Gastrocnemius medialis (tissue), 4 donors: ENCODE measurements at regions not wholly inside any gene's neighbourhood (a gene's known extent, or its start where the extent isn't known, plus 50 kb on each side); places are given as distances from the start of the nearest gene placed in this dataset.
A peak's percentile ranks its signal among the peaks of the same experiment; 100 is the strongest.

Experiments used
- ATAC-seq, 2 donors: fragments of 150-250 bp; one replicate each; pipeline ENCODE4 v1.9.1; 2016
- DNase-seq, 2 donors: peaks; one replicate each; pipeline ENCODE4 v3.0.0-alpha.2; 2019
- H3K27ac ChIP-seq, 4 donors: fragments of 200-600 bp; sonication (generic); 1 replicate in 1 of 4; 2 replicates in 3 of 4; pipeline ENCODE4 v1.5.1; 2016 to 2018; ENCODE audit warnings: mild to moderate bottlenecking in 2 of 4, moderate library complexity in 1 of 4
- H3K27me3 ChIP-seq, 3 donors: fragments of 200-600 bp; sonication (generic) in 2 of 3; 1 replicate in 1 of 3; 2 replicates in 2 of 3; pipeline versions ENCODE4 v1.5.1 to v1.6.0; 2016 to 2019; ENCODE audit warnings: mild to moderate bottlenecking in 1 of 3, moderate library complexity in 1 of 3
- H3K36me3 ChIP-seq, 2 donors: fragments of 200-600 bp; sonication (generic) in 1 of 2; one replicate each; pipeline ENCODE4 v1.5.1; 2017 to 2018
- H3K4me1 ChIP-seq, 2 donors: fragments of 200-600 bp; sonication (generic) in 1 of 2; one replicate each; pipeline ENCODE4 v1.5.1; 2016 to 2017; ENCODE audit warnings: mild to moderate bottlenecking in 2 of 2
- H3K4me3 ChIP-seq, 4 donors: fragments of 200-600 bp; sonication (generic) in 3 of 4; 1 replicate in 1 of 4; 2 replicates in 3 of 4; pipeline ENCODE4 v1.5.1; 2016 to 2019; ENCODE audit warnings: mild to moderate bottlenecking in 2 of 4
- H3K9me3 ChIP-seq, 3 donors: fragments of 200-600 bp; sonication (generic) in 2 of 3; 1 replicate in 1 of 3; 2 replicates in 2 of 3; pipeline ENCODE4 v1.5.1; 2016 to 2019
- CTCF ChIP-seq, 5 experiments: fragments of 450-650 bp in 3 of 5; fragments of 200-600 bp in 2 of 5; sonication (generic) in 2 of 5; IDR thresholded peaks in 4 of 5; conservative IDR thresholded peaks in 1 of 5; 1 replicate in 4 of 5; 2 replicates in 1 of 5; pipeline ENCODE4 v1.5.1; 2016 to 2019; ENCODE audit warnings: antibody characterized with exemption in 5 of 5, mild to moderate bottlenecking in 3 of 5, moderate library complexity in 3 of 5
- POLR2A ChIP-seq, 2 donors: fragments of 450-650 bp; IDR thresholded peaks; one replicate each; pipeline ENCODE4 v1.6.1; 2017; ENCODE audit warnings: antibody characterized with exemption in 2 of 2, mild to moderate bottlenecking in 2 of 2, moderate library complexity in 2 of 2
- in situ Hi-C, 4 donors: fragments of 200-750 bp; cut with MboI; loops; one replicate each; pipeline versions ENCODE4 v1.15.0 to v1.8.0; 2017; ENCODE audit warnings: low sequenced_read_pairs in 4 of 4
- intact Hi-C: fragments of 100-400 bp; cut with DNase I; formaldehyde crosslinking; loops from one replicate; pipeline ENCODE4 v1.15.1; 2023; ENCODE audit warnings: low total_unique reads

- Histone ChIP-seq H3K4me3 (no peak overlapping the region), H3K36me3 (no peaks in the 10 kb centered on the region), H3K27me3 (no peaks in the 10 kb centered on the region), H3K27ac (no peak overlapping the region), H3K9me3 (no peaks in the 10 kb centered on the region), H3K4me1 (no peaks in the 10 kb centered on the region)
- intact Hi-C loops (loop anchor here (10.0 kb wide), 1 partner anchor 1740 kb away; no protein-coding TSS in a partner anchor), in situ Hi-C loops (loop anchor here in 1 of 4 donors (25.0 kb wide), 1 partner anchor 1328 kb away; no protein-coding TSS in a partner anchor)
- no peak for TF ChIP-seq POLR2A (IDR thresholded peaks at IDR 0.05)
- TF ChIP-seq CTCF (IDR thresholded peaks at IDR 0.05 in 4 of 5, conservative IDR thresholded peaks at IDR 0.05 in 1 of 5) = no peak
- DNase-seq = no peak
- ATAC-seq = no peak
These were observed 940.3 kb upstream of the CRIM1 start for GRCh38 chr2:35415282-35415681.

- DNase-seq (no peak), ATAC-seq (no peak)
- TF ChIP-seq CTCF (IDR thresholded peaks at IDR 0.05 in 4 of 5, conservative IDR thresholded peaks at IDR 0.05 in 1 of 5) = peak in 4 of 5 experiments; percentile 30 to 71 (median 54)
- TF ChIP-seq POLR2A (IDR thresholded peaks at IDR 0.05) = no peak
- Histone ChIP-seq H3K4me3 (no peak overlapping the region), H3K4me1 (no peaks in the 10 kb centered on the region), H3K36me3 (no peaks in the 10 kb centered on the region), H3K27me3 (no peaks in the 10 kb centered on the region), H3K27ac (no peak overlapping the region), H3K9me3 (no peaks in the 10 kb centered on the region)
- intact Hi-C loops = loop anchor here (10.0 kb wide), 1 partner anchor 1736 kb away; no protein-coding TSS in a partner anchor
- in situ Hi-C loops = loop anchor here in 1 of 4 donors (25.0 kb wide), 1 partner anchor 1323 kb away; no protein-coding TSS in a partner anchor
These were observed 945.0 kb upstream of the CRIM1 start for GRCh38 chr2:35410431-35411061.

DNA sequence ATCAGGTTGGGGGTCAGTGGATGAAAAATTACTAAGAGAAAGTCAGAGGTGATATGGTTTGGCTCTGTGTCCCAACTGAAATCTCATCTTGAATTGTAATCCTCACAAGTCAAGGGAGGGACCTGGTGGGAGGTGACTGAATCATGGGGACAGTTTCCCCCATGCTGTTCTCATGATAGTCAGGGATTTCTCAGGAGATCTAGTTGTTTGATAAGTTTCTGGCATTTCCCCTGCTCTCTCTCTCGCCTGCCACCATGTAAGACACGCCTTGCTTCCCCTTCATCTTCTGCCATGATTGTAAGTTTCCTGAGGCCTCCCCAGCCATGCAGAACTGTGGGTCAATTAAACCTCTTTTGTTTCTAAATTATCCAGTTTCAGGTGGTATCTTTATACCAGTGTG lies 945.8 kb upstream of the CRIM1 start:
- Histone ChIP-seq H3K27ac (no peak overlapping the region), H3K4me3 (no peak overlapping the region), H3K9me3 (no peaks in the 10 kb centered on the region), H3K4me1 (no peaks in the 10 kb centered on the region), H3K36me3 (no peaks in the 10 kb centered on the region), H3K27me3 (no peaks in the 10 kb centered on the region)
- in situ Hi-C loops = loop anchor here in 1 of 4 donors (25.0 kb wide), 1 partner anchor 1322 kb away; no protein-coding TSS in a partner anchor
- intact Hi-C loops = loop anchor here (10.0 kb wide), 1 partner anchor 1735 kb away; no protein-coding TSS in a partner anchor
- DNase-seq = no peak
- TF ChIP-seq POLR2A (IDR thresholded peaks at IDR 0.05) (no peak), CTCF (IDR thresholded peaks at IDR 0.05 in 4 of 5, conservative IDR thresholded peaks at IDR 0.05 in 1 of 5) (no peak)
- no peak for ATAC-seq

DNA sequence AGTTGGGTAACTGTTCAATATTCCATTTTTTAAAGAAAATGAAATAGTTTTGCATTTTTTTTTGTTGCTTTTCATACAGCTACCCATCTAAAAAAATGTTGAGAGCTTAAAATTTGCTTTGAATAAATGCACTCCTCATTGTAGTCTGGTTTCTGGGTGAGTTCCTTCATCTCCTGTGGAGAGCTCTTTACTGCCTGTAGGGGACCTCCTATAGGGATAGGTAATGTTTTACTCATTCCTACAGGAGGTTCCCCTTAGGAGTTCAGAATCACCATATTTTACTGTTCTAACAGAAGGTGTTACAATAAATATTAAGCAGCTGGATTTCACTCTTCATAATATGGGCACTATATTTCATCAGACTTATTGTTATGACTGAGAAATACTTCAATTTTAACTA lies 947.3 kb upstream of the CRIM1 start:
- in situ Hi-C loops (loop anchor here in 1 of 4 donors (25.0 kb wide), 1 partner anchor 1321 kb away; no protein-coding TSS in a partner anchor), intact Hi-C loops (no loop called here)
- no peaks in the 10 kb centered on the region for H3K36me3 ChIP-seq
- H3K4me1 ChIP-seq = no peaks in the 10 kb centered on the region
- TF ChIP-seq POLR2A (IDR thresholded peaks at IDR 0.05) = no peak
- no peak for TF ChIP-seq CTCF (IDR thresholded peaks at IDR 0.05 in 4 of 5, conservative IDR thresholded peaks at IDR 0.05 in 1 of 5)
- H3K27ac ChIP-seq = no peak overlapping the region
- H3K4me3 ChIP-seq = no peak overlapping the region
- ATAC-seq (no peak), DNase-seq (no peak)
- H3K9me3 ChIP-seq = no peaks in the 10 kb centered on the region
- H3K27me3 ChIP-seq = no peaks in the 10 kb centered on the region
